B cell (primary cell): ENCODE measurements at regions not wholly inside any gene's neighbourhood (a gene's known extent, or its start where the extent isn't known, plus 50 kb on each side); places are given as distances from the start of the nearest gene placed in this dataset.

Experiments
- ATAC-seq: fragments of 200-7000 bp; cut with Tn5 transposase; one replicate; pipeline ENCODE4 v1.10.0; 2021; ENCODE audit warnings: low read depth, mild to moderate bottlenecking, moderate number of reproducible peaks, moderate library complexity
- CTCF ChIA-PET: fragments of 350-600 bp; sonication (Branson Sonifier 250); formaldehyde crosslinking; loops from one replicate; lab custom pipeline; 2021; ENCODE audit warnings: antibody characterized with exemption, inconsistent platforms; lab: Charles Lee
- POLR2A ChIA-PET: fragments of 350-600 bp; sonication (Branson Sonifier 250); formaldehyde crosslinking; loops from one replicate; lab custom pipeline; 2021; ENCODE audit warnings: antibody characterized with exemption; lab: Charles Lee
- DNase-seq: peaks from one replicate; pipeline ENCODE4 v3.0.0; 2013
- H2AFZ ChIP-seq: 2 replicates; pipeline ENCODE4 v1.6.1; 2012; ENCODE audit warnings: mild to moderate bottlenecking, low read depth, low read length; ENCODE audit not compliant: insufficient read depth, poor library complexity, severe bottlenecking
- H3K27ac ChIP-seq, 2 donors: 1 replicate in 1 of 2; 2 replicates in 1 of 2; pipeline ENCODE4 v1.5.1; 2012 to 2013; ENCODE audit warnings: low read length in 2 of 2, mild to moderate bottlenecking in 2 of 2, moderate library complexity in 1 of 2
- H3K27me3 ChIP-seq, 4 experiments: fragments of 200-600 bp in 1 of 4; sonication (generic) in 1 of 4; replicated peaks in 1 of 4; 1 replicate in 2 of 4; 2 replicates in 2 of 4; pipeline versions ENCODE4 v1.6.1 to v1.7.0; 2013 to 2016; ENCODE audit warnings: low read length in 3 of 4, mild to moderate bottlenecking in 2 of 4, mixed read lengths in 1 of 4, moderate library complexity in 1 of 4; ENCODE audit not compliant: insufficient read depth in 4 of 4, control insufficient read depth in 3 of 4; ENCODE audit errors: control extremely low read depth in 1 of 4
- H3K36me3 ChIP-seq, 2 experiments: replicated peaks in 1 of 2; 1 replicate in 1 of 2; 2 replicates in 1 of 2; pipeline versions ENCODE4 v1.6.1 to v1.7.1; 2013; ENCODE audit warnings: low read length in 1 of 2; ENCODE audit not compliant: insufficient read depth in 2 of 2, control insufficient read depth in 1 of 2; ENCODE audit errors: control extremely low read depth in 1 of 2, extremely low read depth in 1 of 2
- H3K4me1 ChIP-seq, 2 donors: fragments of 200-600 bp in 1 of 2; sonication (generic) in 1 of 2; 1 replicate in 1 of 2; 2 replicates in 1 of 2; pipeline versions ENCODE4 v1.5.1 to v1.6.1; 2013 to 2017; ENCODE audit warnings: low read length in 2 of 2; ENCODE audit not compliant: control insufficient read depth in 2 of 2, insufficient read depth in 2 of 2
- H3K4me2 ChIP-seq: replicated peaks from 2 replicates; pipeline ENCODE3; 2012; ENCODE audit warnings: mild to moderate bottlenecking, low read depth, low read length; ENCODE audit not compliant: poor library complexity, severe bottlenecking
- H3K4me3 ChIP-seq, 5 experiments: fragments of 200-600 bp in 1 of 5; sonication (generic) in 1 of 5; 1 replicate in 3 of 5; 2 replicates in 2 of 5; pipeline versions ENCODE4 v1.5.1 to v1.7.0; 2011 to 2016; ENCODE audit warnings: low read length in 4 of 5, mild to moderate bottlenecking in 4 of 5, low read depth in 2 of 5, control low read depth in 1 of 5, moderate library complexity in 1 of 5; ENCODE audit not compliant: insufficient read depth in 1 of 5; ENCODE audit errors: control extremely low read depth in 1 of 5, extremely low read depth in 1 of 5
- H3K79me2 ChIP-seq: fragments of 200-600 bp; sonication (generic); one replicate; pipeline ENCODE4 v1.6.0; 2016; ENCODE audit warnings: low read length; ENCODE audit not compliant: control insufficient read depth, insufficient read depth
- H3K9ac ChIP-seq: fragments of 200-600 bp; sonication (generic); 2 replicates; pipeline ENCODE4 v1.6.1; 2017; ENCODE audit warnings: mild to moderate bottlenecking, low read length, moderate library complexity
- H3K9me3 ChIP-seq, 3 donors: one replicate each; pipeline versions ENCODE4 v1.6.1 to v1.7.1; 2013; ENCODE audit warnings: low read length in 2 of 3; ENCODE audit not compliant: control insufficient read depth in 2 of 3, insufficient read depth in 1 of 3; ENCODE audit errors: control extremely low read depth in 1 of 3
- H4K20me1 ChIP-seq: 2 replicates; pipeline ENCODE4 v1.6.0; 2012; ENCODE audit warnings: mild to moderate bottlenecking, low read length; ENCODE audit not compliant: insufficient read depth, control insufficient read depth, poor library complexity, severe bottlenecking
- H3K27ac Mint-ChIP-seq: one replicate; pipeline ENCODE4 v1.8.0; 2021; ENCODE audit warnings: mixed read lengths
- H3K27me3 Mint-ChIP-seq: one replicate; pipeline ENCODE4 v1.8.0; 2021; ENCODE audit warnings: mixed read lengths
- H3K4me1 Mint-ChIP-seq: one replicate; pipeline ENCODE4 v1.8.0; 2021; ENCODE audit warnings: mixed read lengths
- H3K4me3 Mint-ChIP-seq: one replicate; pipeline ENCODE4 v1.8.0; 2021; ENCODE audit warnings: mixed read lengths
- H3K9me3 Mint-ChIP-seq: one replicate; pipeline ENCODE4 v1.8.0; 2022; ENCODE audit warnings: mixed read lengths; ENCODE audit not compliant: insufficient read depth
- CTCF ChIP-seq: fragments of 200-600 bp; IDR thresholded peaks from one replicate; pipeline ENCODE4 v1.8.0; 2022; ENCODE audit warnings: antibody characterized with exemption, mild to moderate bottlenecking
- EZH2 ChIP-seq: IDR thresholded peaks from 2 replicates; pipeline ENCODE4 v1.6.1; 2012; ENCODE audit warnings: borderline replicate concordance, low read depth, mild to moderate bottlenecking, moderate library complexity, low read length; ENCODE audit not compliant: insufficient read depth, poor library complexity, severe bottlenecking
- WGBS: methylation state at CpG from one replicate; pipeline ENCODE4 v1.1.5; 2013; ENCODE audit warnings: missing lambda C conversion rate; ENCODE audit not compliant: insufficient coverage; 5-methylcytosine and 5-hydroxymethylcytosine counted together
- intact Hi-C: fragments of 100-400 bp; cut with micrococcal nuclease; formaldehyde crosslinking; loops from one replicate; pipeline ENCODE4 v1.10.0; 2022

GRCh38 chr13:32857077-32857476 is 159.1 kb upstream of the KL start:
- Histone ChIP-seq H3K27me3 (peaks cover 0 to 7% (median 0%) of the 10 kb centered on the region in 4 experiments), H3K4me3 (no peak overlapping the region), H3K36me3 (no peaks in the 10 kb centered on the region), H3K9me3 (peaks cover 0 to 20% (median 10%) of the 10 kb centered on the region in 3 donors), H2AFZ (no peak overlapping the region), H3K4me2 (no peak overlapping the region), H3K9ac (no peak overlapping the region), H4K20me1 (no peaks in the 10 kb centered on the region), H3K4me1 (no peaks in the 10 kb centered on the region), H3K27ac (no peak overlapping the region), H3K79me2 (no peaks in the 10 kb centered on the region)
- Mint-ChIP-seq H3K27ac (no peak overlapping the region), H3K27me3 (peaks cover 5% of the 10 kb centered on the region), H3K4me3 (no peak overlapping the region), H3K9me3 (no peaks in the 10 kb centered on the region), H3K4me1 (no peaks in the 10 kb centered on the region)
- CTCF ChIA-PET = no interaction called here
- intact Hi-C loops = no loop called here
- TF ChIP-seq EZH2 = no peak
- TF ChIP-seq CTCF = no peak
- POLR2A ChIA-PET = no interaction called here
- ATAC-seq (no peak), DNase-seq (no peak)
- 83% methylated on average over 2 of the region's 2 CpGs for WGBS

GRCh38 chr13:32857689-32858088 is 158.5 kb upstream of the KL start:
- no peak overlapping the region for H3K4me3 Mint-ChIP-seq
- Histone ChIP-seq H3K4me3 (no peak overlapping the region), H3K9ac (no peak overlapping the region), H3K27ac (no peak overlapping the region), H3K4me2 (no peak overlapping the region), H3K9me3 (peaks cover 0 to 23% (median 10%) of the 10 kb centered on the region in 3 donors), H3K4me1 (no peaks in the 10 kb centered on the region), H3K79me2 (no peaks in the 10 kb centered on the region), H3K27me3 (peaks cover 0 to 7% (median 0%) of the 10 kb centered on the region in 4 experiments), H3K36me3 (no peaks in the 10 kb centered on the region), H2AFZ (no peak overlapping the region), H4K20me1 (no peaks in the 10 kb centered on the region)
- ATAC-seq = no peak
- 95% methylated on average over 6 of the region's 6 CpGs for WGBS
- no peaks in the 10 kb centered on the region for H3K4me1 Mint-ChIP-seq
- intact Hi-C loops = loop anchor here (1.0 kb wide), 1 partner anchor 24 kb away; no protein-coding TSS in a partner anchor
- ChIA-PET CTCF (interaction anchor here (0.6 kb wide), 1 partner anchor 189 kb away, joined by 3 read pairs; no protein-coding TSS in a partner anchor), POLR2A (no interaction called here)
- TF ChIP-seq EZH2 (no peak), CTCF (no peak)
- no peak overlapping the region for H3K27ac Mint-ChIP-seq
- H3K27me3 Mint-ChIP-seq = peaks cover 5% of the 10 kb centered on the region
- no peaks in the 10 kb centered on the region for H3K9me3 Mint-ChIP-seq
- DNase-seq = no peak
